ENCODE measurements at regions not wholly inside any gene's neighbourhood (a gene's known extent, or its start where the extent isn't known, plus 50 kb on each side); places are given as distances from the start of the nearest gene placed in this dataset.

DNA sequence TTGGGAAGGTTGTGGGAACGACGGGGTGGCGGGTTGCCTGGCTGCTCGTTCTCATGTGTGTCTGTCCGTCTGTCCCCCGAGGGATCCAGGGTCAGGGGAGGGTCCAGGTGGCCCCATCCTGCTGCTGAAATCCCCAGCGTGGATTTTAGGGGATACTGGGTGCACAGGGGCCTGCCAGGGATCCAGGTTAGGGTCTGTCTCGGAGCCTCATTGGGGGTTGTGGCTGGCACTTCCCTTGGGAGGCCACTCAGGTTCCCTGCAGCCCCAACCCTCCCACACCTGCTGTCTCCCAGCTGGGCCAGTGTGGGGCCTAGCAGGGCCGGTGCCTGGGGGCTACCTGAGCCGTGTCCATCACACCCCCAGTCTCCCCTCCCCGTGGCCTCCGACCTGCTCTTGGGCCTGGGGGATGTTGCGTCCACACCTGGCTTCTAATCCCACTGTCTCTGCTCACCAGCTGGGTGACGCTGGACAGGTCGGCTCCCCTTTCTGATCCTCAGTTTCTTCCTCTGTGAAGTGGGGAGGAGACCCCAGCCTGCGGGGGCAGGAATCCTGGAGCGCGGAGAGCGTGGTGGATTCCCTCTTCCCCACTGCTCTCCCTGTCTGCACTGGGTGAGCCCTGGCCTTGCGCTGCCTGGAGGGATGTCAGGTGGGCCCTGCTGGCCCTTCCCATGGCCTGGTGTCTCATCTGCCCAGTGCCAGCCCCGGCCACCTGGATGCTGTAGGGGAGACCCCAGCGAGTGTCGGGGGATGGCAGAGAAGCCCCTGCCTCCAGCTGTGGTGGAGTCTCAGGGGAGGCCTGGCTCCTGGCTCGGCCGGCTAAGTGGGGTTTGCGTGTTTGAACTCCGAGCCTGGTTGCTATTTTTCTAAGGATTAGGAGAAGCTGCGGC, 81.6 kb downstream of the UNCX start:
- Histone ChIP-seq H3K79me2 (ENCODE audit: control insufficient read depth, insufficient read depth, low read length) (no peaks in the 10 kb centered on the region), H2AFZ (ENCODE audit: low read depth, low read length) (no peak overlapping the region), H3K27ac (ENCODE audit: insufficient read depth, low read depth, low read length) (no peak overlapping the region), H3K9me1 (replicated peaks; ENCODE audit: control insufficient read depth, extremely low read depth, insufficient read depth, low read length) (no peaks in the 10 kb centered on the region), H3K4me3 (replicated peaks in 1 of 3; ENCODE audit: insufficient read depth in 1 of 3, low read depth in 1 of 3, low read length in 3 of 3) (no peak overlapping the region), H3K27me3 (ENCODE audit: control insufficient read depth in 2 of 2, insufficient read depth in 2 of 2, low read length in 2 of 2) (no peaks in the 10 kb centered on the region), H4K20me1 (replicated peaks; ENCODE audit: control insufficient read depth, extremely low read depth, insufficient read depth, low read length) (no peaks in the 10 kb centered on the region), H3K4me2 (ENCODE audit: insufficient read depth, low read length) (no peak overlapping the region), H3K9me3 (replicated peaks; ENCODE audit: control insufficient read depth, insufficient read depth, low read length) (no peaks in the 10 kb centered on the region), H3K36me3 (ENCODE audit: control insufficient read depth in 2 of 2, extremely low read depth in 1 of 2, insufficient read depth in 2 of 2, low read length in 2 of 2) (no peaks in the 10 kb centered on the region), H3K9ac (replicated peaks; ENCODE audit: extremely low read depth, insufficient read depth, low read length) (no peak overlapping the region), H3K4me1 (ENCODE audit: control insufficient read depth, extremely low read depth, insufficient read depth, low read length) (no peaks in the 10 kb centered on the region)
- dilution Hi-C loops (cut with MboI; ENCODE audit: extremely low pct_ligation_motif_present, low sequenced_read_pairs) (no loop called here), intact Hi-C loops (cut with micrococcal nuclease) (no loop called here)
- CTCF ChIA-PET: no interaction called here
- no peak for TF ChIP-seq GATA2 (IDR thresholded peaks at IDR 0.05; ENCODE audit: insufficient read depth, insufficient read length, low read depth, low read length)
- TF ChIP-seq FOS (IDR thresholded peaks at IDR 0.05; ENCODE audit: borderline replicate concordance, insufficient read depth, low read length): no peak
- TF ChIP-seq, protein P1, sequence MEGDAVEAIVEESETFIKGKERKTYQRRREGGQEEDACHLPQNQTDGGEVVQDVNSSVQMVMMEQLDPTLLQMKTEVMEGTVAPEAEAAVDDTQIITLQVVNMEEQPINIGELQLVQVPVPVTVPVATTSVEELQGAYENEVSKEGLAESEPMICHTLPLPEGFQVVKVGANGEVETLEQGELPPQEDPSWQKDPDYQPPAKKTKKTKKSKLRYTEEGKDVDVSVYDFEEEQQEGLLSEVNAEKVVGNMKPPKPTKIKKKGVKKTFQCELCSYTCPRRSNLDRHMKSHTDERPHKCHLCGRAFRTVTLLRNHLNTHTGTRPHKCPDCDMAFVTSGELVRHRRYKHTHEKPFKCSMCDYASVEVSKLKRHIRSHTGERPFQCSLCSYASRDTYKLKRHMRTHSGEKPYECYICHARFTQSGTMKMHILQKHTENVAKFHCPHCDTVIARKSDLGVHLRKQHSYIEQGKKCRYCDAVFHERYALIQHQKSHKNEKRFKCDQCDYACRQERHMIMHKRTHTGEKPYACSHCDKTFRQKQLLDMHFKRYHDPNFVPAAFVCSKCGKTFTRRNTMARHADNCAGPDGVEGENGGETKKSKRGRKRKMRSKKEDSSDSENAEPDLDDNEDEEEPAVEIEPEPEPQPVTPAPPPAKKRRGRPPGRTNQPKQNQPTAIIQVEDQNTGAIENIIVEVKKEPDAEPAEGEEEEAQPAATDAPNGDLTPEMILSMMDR (IDR thresholded peaks at IDR 0.05; ENCODE audit: extremely low read depth in 1 of 2, insufficient read depth in 1 of 2, low read depth in 1 of 2, low read length in 2 of 2): no peak
- TF ChIP-seq JUN (IDR thresholded peaks at IDR 0.05; ENCODE audit: borderline replicate concordance, insufficient read depth, insufficient read length, low read depth): no peak
- no peak for TF ChIP-seq POLR2A (IDR thresholded peaks at IDR 0.05; ENCODE audit: low read depth, low read length)
- no peak for TF ChIP-seq EZH2 (IDR thresholded peaks at IDR 0.05; ENCODE audit: borderline replicate concordance, low read depth, low read length, severe bottlenecking)
- TF ChIP-seq, protein P2, sequence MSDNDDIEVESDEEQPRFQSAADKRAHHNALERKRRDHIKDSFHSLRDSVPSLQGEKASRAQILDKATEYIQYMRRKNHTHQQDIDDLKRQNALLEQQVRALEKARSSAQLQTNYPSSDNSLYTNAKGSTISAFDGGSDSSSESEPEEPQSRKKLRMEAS (IDR thresholded peaks at IDR 0.05; ENCODE audit: insufficient read depth, insufficient read length): no peak
- no peak for TF ChIP-seq POLR2AphosphoS5 (IDR thresholded peaks at IDR 0.05; ENCODE audit: insufficient read depth, low read depth, low read length)
- POLR2A ChIA-PET: no interaction called here
- BruUV-seq (replicated peaks): no TSS peak
- DNase-seq (ENCODE audit: low read depth, low spot score): no peak
- no peak for FAIRE-seq
